Body of pancreas (tissue), 4 donors: ENCODE measurements at regions not wholly inside any gene's neighbourhood (a gene's known extent, or its start where the extent isn't known, plus 50 kb on each side); places are given as distances from the start of the nearest gene placed in this dataset.

Experiments
- ATAC-seq: fragments of 150-250 bp; one replicate; pipeline ENCODE4 v1.9.1; 2016
- DNase-seq, 4 donors: peaks; one replicate each; pipeline ENCODE4 v3.0.0-alpha.2; 2019
- H3K27ac ChIP-seq, 4 donors: fragments of 200-600 bp; sonication (generic); 1 replicate in 3 of 4; 2 replicates in 1 of 4; pipeline versions ENCODE4 v1.5.1 to v1.6.1; 2016 to 2019; ENCODE audit warnings: mild to moderate bottlenecking in 1 of 4, mixed read lengths in 1 of 4, moderate library complexity in 1 of 4
- H3K27me3 ChIP-seq, 2 donors: fragments of 200-600 bp; sonication (generic); one replicate each; pipeline ENCODE4 v1.6.0; 2016; ENCODE audit warnings: mild to moderate bottlenecking in 1 of 2
- H3K36me3 ChIP-seq, 2 donors: fragments of 200-600 bp; sonication (generic); replicated peaks in 1 of 2; 2 replicates each; pipeline ENCODE4 v1.5.1; 2016; ENCODE audit warnings: low read depth in 2 of 2; ENCODE audit not compliant: insufficient read depth in 1 of 2
- H3K4me1 ChIP-seq: fragments of 200-600 bp; sonication (generic); one replicate; pipeline ENCODE4 v1.6.0; 2016
- H3K4me3 ChIP-seq, 2 donors: fragments of 200-600 bp; sonication (generic); 1 replicate in 1 of 2; 2 replicates in 1 of 2; pipeline ENCODE4 v1.5.1; 2016 to 2019
- H3K9me3 ChIP-seq, 3 donors: fragments of 200-600 bp; sonication (generic); 1 replicate in 2 of 3; 2 replicates in 1 of 3; pipeline ENCODE4 v1.5.1; 2016
- CTCF ChIP-seq, 7 experiments: fragments of 450-650 bp in 4 of 7; fragments of 200-600 bp in 3 of 7; sonication (generic) in 3 of 7; IDR thresholded peaks; one replicate each; pipeline ENCODE4 v1.5.1; 2016 to 2019; ENCODE audit warnings: antibody characterized with exemption in 7 of 7
- POLR2A ChIP-seq, 3 donors: fragments of 450-650 bp; IDR thresholded peaks; one replicate each; pipeline ENCODE4 v1.6.1; 2016; ENCODE audit warnings: antibody characterized with exemption in 3 of 3, mild to moderate bottlenecking in 2 of 3
- WGBS, 2 donors: methylation state at CpG; one replicate each; pipeline ENCODE4 v1.1.5; 2017; 5-methylcytosine and 5-hydroxymethylcytosine counted together
- intact Hi-C: fragments of 100-400 bp; cut with DNase I; formaldehyde crosslinking; loops from one replicate; pipeline ENCODE4 v1.15.1; 2023

- ATAC-seq (no peak), DNase-seq (no peak)
- Histone ChIP-seq H3K36me3 (no peaks in the 10 kb centered on the region), H3K4me3 (no peak overlapping the region), H3K4me1 (no peaks in the 10 kb centered on the region), H3K27me3 (no peaks in the 10 kb centered on the region), H3K27ac (no peak overlapping the region), H3K9me3 (no peaks in the 10 kb centered on the region)
- intact Hi-C loops: no loop called here
- no peak for TF ChIP-seq POLR2A (IDR thresholded peaks at IDR 0.05)
- no peak for TF ChIP-seq CTCF (IDR thresholded peaks at IDR 0.05)
- 89 to 99% methylated on average over 8 of the region's 8 CpGs for WGBS, 2 donors
Observed at GRCh38 chr20:47406849-47407682, 50.6 kb upstream of the ZMYND8 start.

DNA sequence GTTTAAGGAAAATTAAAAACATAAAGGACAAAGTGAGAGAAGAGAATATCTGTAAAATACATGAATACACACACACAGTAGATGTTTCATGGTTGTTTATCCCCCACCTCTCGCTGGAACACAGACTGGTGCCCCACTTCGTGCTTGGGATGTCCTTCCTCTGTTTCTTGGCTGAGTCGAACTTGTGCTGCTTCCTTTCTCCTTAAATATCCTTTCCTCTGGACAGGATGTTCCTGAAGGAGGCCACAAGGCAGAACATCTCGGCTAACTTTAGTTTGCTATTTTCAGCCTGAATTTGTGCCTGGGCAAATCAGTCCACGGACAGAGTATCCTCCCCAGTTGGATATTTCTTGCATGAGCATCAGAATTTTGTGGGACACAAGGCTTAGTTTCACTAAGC is 54.7 kb upstream of the ZMYND8 start:
- 53 to 69% methylated on average over 5 of the region's 5 CpGs for WGBS, 2 donors
- no peak overlapping the region for H3K4me3 ChIP-seq
- H3K36me3 ChIP-seq: no peaks in the 10 kb centered on the region
- H3K27me3 ChIP-seq: no peaks in the 10 kb centered on the region
- ATAC-seq (peak; percentile 27), DNase-seq (no peak)
- no peaks in the 10 kb centered on the region for H3K9me3 ChIP-seq
- intact Hi-C loops: no loop called here
- TF ChIP-seq CTCF (IDR thresholded peaks at IDR 0.05) (no peak), POLR2A (IDR thresholded peaks at IDR 0.05) (no peak)
- H3K4me1 ChIP-seq: peaks cover 12% of the 10 kb centered on the region
- H3K27ac ChIP-seq: peak overlapping the region in 1 of 4 donors; percentile 19

- Histone ChIP-seq H3K27ac (peak overlapping the region in 2 of 4 donors; percentile 21 to 36), H3K36me3 (no peaks in the 10 kb centered on the region), H3K27me3 (no peaks in the 10 kb centered on the region), H3K9me3 (no peaks in the 10 kb centered on the region), H3K4me1 (peaks cover 12% of the 10 kb centered on the region), H3K4me3 (no peak overlapping the region)
- 77 to 85% methylated on average over 4 of the region's 4 CpGs for WGBS, 2 donors
- intact Hi-C loops: no loop called here
- DNase-seq: no peak
- TF ChIP-seq POLR2A (IDR thresholded peaks at IDR 0.05): no peak
- no peak for TF ChIP-seq CTCF (IDR thresholded peaks at IDR 0.05)
- ATAC-seq: no peak
Observed at GRCh38 chr20:47412083-47412482, 55.6 kb upstream of the ZMYND8 start.

DNA sequence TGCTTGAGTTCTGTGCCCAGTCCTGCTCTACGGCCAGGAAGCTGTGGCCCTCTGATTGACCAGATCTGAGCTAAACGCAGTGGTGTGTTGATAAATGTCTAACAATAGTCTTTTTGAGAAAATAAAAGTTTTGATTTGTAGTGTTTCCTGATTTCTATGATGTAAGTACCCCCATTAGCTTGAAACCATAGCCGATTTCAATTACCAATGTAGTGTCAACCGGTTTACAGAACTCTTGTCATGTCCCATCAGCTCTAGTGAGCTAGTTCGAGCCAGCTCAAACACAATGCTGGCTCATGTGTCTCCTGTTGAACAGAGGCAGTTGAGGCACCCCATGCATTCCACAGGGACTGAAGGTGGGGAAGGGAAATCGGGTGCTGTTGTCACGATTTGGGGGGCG is 56.7 kb upstream of the ZMYND8 start:
- intact Hi-C loops: no loop called here
- no peak overlapping the region for H3K27ac ChIP-seq

More for the DNA sequence above, 56.7 kb upstream of the ZMYND8 start:
- no peak for ATAC-seq
- Histone ChIP-seq H3K9me3 (no peaks in the 10 kb centered on the region), H3K27me3 (no peaks in the 10 kb centered on the region), H3K4me3 (no peak overlapping the region), H3K4me1 (peaks cover 12% of the 10 kb centered on the region), H3K36me3 (no peaks in the 10 kb centered on the region)
- TF ChIP-seq CTCF (IDR thresholded peaks at IDR 0.05) (no peak), POLR2A (IDR thresholded peaks at IDR 0.05) (no peak)
- WGBS, 2 donors: 83 to 84% methylated on average over 8 of the region's 8 CpGs
- no peak for DNase-seq
